HUES48 (cell line): ENCODE measurements at regions not wholly inside any gene's neighbourhood (a gene's known extent, or its start where the extent isn't known, plus 50 kb on each side); places are given as distances from the start of the nearest gene placed in this dataset.

Source experiments
- H3K27ac ChIP-seq: one replicate; pipeline ENCODE4 v1.7.0; 2013; ENCODE audit warnings: low read depth, low read length, inconsistent platforms
- H3K27me3 ChIP-seq: 2 replicates; pipeline ENCODE4 v1.6.1; 2013; ENCODE audit warnings: mild to moderate bottlenecking, low read length; ENCODE audit not compliant: control insufficient read depth, insufficient read depth
- H3K36me3 ChIP-seq: 2 replicates; pipeline ENCODE4 v1.6.1; 2013; ENCODE audit warnings: low read length; ENCODE audit not compliant: control insufficient read depth, insufficient read depth
- H3K4me1 ChIP-seq: 2 replicates; pipeline ENCODE4 v1.6.1; 2013; ENCODE audit warnings: mild to moderate bottlenecking, low read length; ENCODE audit not compliant: control insufficient read depth, insufficient read depth
- H3K4me3 ChIP-seq: 2 replicates; pipeline ENCODE4 v1.5.1; 2013; ENCODE audit warnings: mild to moderate bottlenecking, low read depth, low read length
- H3K9ac ChIP-seq: 2 replicates; pipeline ENCODE4 v1.6.1; 2013; ENCODE audit warnings: mild to moderate bottlenecking, low read depth, low read length, moderate library complexity
- H3K9me3 ChIP-seq: 2 replicates; pipeline ENCODE4 v1.6.1; 2013; ENCODE audit warnings: low read length; ENCODE audit not compliant: control insufficient read depth, insufficient read depth

- H3K27me3 ChIP-seq = no peaks in the 10 kb centered on the region
- H3K9ac ChIP-seq = no peak overlapping the region
- no peak overlapping the region for H3K27ac ChIP-seq
- no peaks in the 10 kb centered on the region for H3K9me3 ChIP-seq
- H3K4me3 ChIP-seq = no peak overlapping the region
- H3K36me3 ChIP-seq = no peaks in the 10 kb centered on the region
- H3K4me1 ChIP-seq = no peaks in the 10 kb centered on the region
These were observed 480.4 kb upstream of the TRIB2 start for GRCh38 chr2:12236136-12236844.

DNA sequence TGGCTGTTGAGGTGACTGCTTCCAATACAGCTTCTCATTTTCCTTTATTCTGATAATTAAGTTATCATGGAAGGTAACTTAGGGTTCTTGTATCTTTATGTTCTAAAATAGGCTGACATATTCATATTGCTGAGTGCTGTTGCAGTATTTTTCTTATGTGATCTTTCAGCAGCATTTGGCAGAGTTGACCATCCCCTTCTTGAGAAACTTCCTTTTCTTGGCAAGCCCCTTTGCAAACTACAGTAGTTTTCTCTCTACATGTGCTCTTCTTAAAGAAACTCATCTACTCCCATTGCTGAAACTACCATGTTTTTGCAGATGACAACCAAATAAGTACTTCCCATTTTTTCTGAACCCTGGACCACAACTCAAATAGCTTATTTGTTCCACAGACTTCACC lies 476.5 kb upstream of the TRIB2 start:
- Histone ChIP-seq H3K9ac (no peak overlapping the region), H3K27me3 (no peaks in the 10 kb centered on the region), H3K4me1 (no peaks in the 10 kb centered on the region), H3K27ac (no peak overlapping the region), H3K4me3 (no peak overlapping the region), H3K36me3 (no peaks in the 10 kb centered on the region), H3K9me3 (no peaks in the 10 kb centered on the region)

- H3K36me3 ChIP-seq = no peaks in the 10 kb centered on the region
- H3K4me3 ChIP-seq = no peak overlapping the region
- H3K4me1 ChIP-seq = no peaks in the 10 kb centered on the region
- H3K27ac ChIP-seq = no peak overlapping the region
- no peaks in the 10 kb centered on the region for H3K9me3 ChIP-seq
- H3K9ac ChIP-seq = no peak overlapping the region
- no peaks in the 10 kb centered on the region for H3K27me3 ChIP-seq
These were observed 473.4 kb upstream of the TRIB2 start for GRCh38 chr2:12243381-12243780.

DNA sequence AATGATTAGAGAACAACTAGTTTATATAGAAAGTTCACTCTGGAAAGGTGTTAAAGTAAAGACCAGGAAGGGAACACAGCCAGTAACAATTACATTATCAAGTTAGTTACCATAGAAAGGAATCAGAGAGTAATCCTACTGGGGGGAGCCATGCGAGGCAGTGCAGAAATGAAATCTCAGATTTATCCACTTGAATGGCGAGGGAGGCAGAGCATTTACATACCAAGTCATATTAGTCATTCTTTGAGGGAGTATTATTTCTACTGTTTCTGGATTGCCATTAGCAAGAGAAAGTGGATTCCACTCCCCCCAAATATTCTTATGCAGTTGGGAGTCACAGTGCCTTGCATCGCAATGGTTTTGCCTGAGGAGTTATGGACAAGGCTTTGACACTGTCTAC lies 472.7 kb upstream of the TRIB2 start:
- no peak overlapping the region for H3K9ac ChIP-seq
- no peaks in the 10 kb centered on the region for H3K9me3 ChIP-seq
- no peak overlapping the region for H3K27ac ChIP-seq
- H3K27me3 ChIP-seq = no peaks in the 10 kb centered on the region
- H3K36me3 ChIP-seq = no peaks in the 10 kb centered on the region
- H3K4me1 ChIP-seq = no peaks in the 10 kb centered on the region
- H3K4me3 ChIP-seq = no peak overlapping the region

GRCh38 chr2:12251121-12251520 lies 465.6 kb upstream of the TRIB2 start:
- no peaks in the 10 kb centered on the region for H3K27me3 ChIP-seq
- H3K9me3 ChIP-seq = no peaks in the 10 kb centered on the region
- no peaks in the 10 kb centered on the region for H3K36me3 ChIP-seq
- no peak overlapping the region for H3K4me3 ChIP-seq
- peaks cover 13% of the 10 kb centered on the region for H3K4me1 ChIP-seq
- H3K9ac ChIP-seq = no peak overlapping the region
- H3K27ac ChIP-seq = no peak overlapping the region

DNA sequence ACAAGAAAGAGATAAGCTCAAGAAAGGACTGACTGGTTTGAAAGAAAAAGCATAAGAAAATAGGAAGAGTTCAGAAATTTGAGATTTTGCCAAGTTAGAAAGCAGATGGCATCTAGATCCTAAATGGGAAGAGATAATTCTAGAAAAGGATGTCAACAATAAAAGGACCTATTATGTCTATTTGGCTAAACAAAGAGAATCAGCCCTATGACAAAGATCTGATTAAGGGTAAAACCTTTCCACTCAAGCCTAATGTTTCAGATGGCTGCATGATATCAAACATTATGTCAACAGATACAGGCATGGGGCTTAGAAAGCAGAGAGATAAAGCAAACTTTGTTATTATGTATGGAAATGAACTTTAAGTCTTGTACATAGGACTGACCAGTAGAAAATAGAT lies 465.0 kb upstream of the TRIB2 start:
- H3K9ac ChIP-seq = no peak overlapping the region
- no peak overlapping the region for H3K4me3 ChIP-seq
- peaks cover 16% of the 10 kb centered on the region for H3K4me1 ChIP-seq
- no peaks in the 10 kb centered on the region for H3K36me3 ChIP-seq
- H3K27ac ChIP-seq = no peak overlapping the region
- no peaks in the 10 kb centered on the region for H3K9me3 ChIP-seq
- H3K27me3 ChIP-seq = no peaks in the 10 kb centered on the region

GRCh38 chr2:12253167-12253778 lies 463.5 kb upstream of the TRIB2 start:
- no peak overlapping the region for H3K9ac ChIP-seq
- no peak overlapping the region for H3K4me3 ChIP-seq
- H3K27me3 ChIP-seq = no peaks in the 10 kb centered on the region
- no peaks in the 10 kb centered on the region for H3K36me3 ChIP-seq
- no peaks in the 10 kb centered on the region for H3K9me3 ChIP-seq
- H3K27ac ChIP-seq = no peak overlapping the region
- peaks cover 16% of the 10 kb centered on the region for H3K4me1 ChIP-seq

- H3K9me3 ChIP-seq = no peaks in the 10 kb centered on the region
- peaks cover 16% of the 10 kb centered on the region for H3K4me1 ChIP-seq
- H3K36me3 ChIP-seq = no peaks in the 10 kb centered on the region
- no peak overlapping the region for H3K9ac ChIP-seq
- no peak overlapping the region for H3K4me3 ChIP-seq
- H3K27me3 ChIP-seq = no peaks in the 10 kb centered on the region
- no peak overlapping the region for H3K27ac ChIP-seq
These were observed 462.4 kb upstream of the TRIB2 start for GRCh38 chr2:12254280-12254860.

- no peak overlapping the region for H3K9ac ChIP-seq
These were observed 460.5 kb upstream of the TRIB2 start for GRCh38 chr2:12256206-12256605.

DNA sequence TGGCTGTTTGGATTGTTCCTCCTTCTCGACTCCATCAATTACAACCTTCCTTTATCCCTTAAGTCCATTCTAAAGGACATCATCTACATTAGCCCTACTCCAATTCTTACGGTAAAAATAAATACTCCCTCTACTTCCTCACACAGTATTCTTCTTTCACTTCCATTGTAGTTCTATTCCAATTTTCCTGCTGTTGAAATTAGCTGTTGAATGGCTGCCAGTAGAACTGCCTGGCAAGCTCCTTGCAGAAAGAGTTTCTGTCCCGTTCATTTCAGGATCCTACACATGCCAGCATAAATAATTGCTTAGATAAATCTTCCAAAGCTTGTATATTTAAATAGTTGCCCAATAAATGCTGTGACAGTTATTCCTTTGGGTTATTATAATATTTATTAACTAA lies 459.3 kb upstream of the TRIB2 start:
- Histone ChIP-seq H3K4me1 (peaks cover 21% of the 10 kb centered on the region), H3K27me3 (no peaks in the 10 kb centered on the region), H3K9ac (no peak overlapping the region), H3K27ac (no peak overlapping the region), H3K36me3 (no peaks in the 10 kb centered on the region), H3K4me3 (no peak overlapping the region), H3K9me3 (no peaks in the 10 kb centered on the region)

More at GRCh38 chr2:12256206-12256605, 460.5 kb upstream of the TRIB2 start:
- Histone ChIP-seq H3K27ac (no peak overlapping the region), H3K36me3 (no peaks in the 10 kb centered on the region), H3K4me3 (no peak overlapping the region), H3K9me3 (no peaks in the 10 kb centered on the region), H3K4me1 (peaks cover 16% of the 10 kb centered on the region), H3K27me3 (no peaks in the 10 kb centered on the region)

- H3K27ac ChIP-seq = no peak overlapping the region
These were observed 457.2 kb upstream of the TRIB2 start for GRCh38 chr2:12259493-12259892.

More at GRCh38 chr2:12259493-12259892, 457.2 kb upstream of the TRIB2 start:
- no peaks in the 10 kb centered on the region for H3K9me3 ChIP-seq
- no peaks in the 10 kb centered on the region for H3K36me3 ChIP-seq
- H3K27me3 ChIP-seq = no peaks in the 10 kb centered on the region
- H3K9ac ChIP-seq = no peak overlapping the region
- H3K4me1 ChIP-seq = peaks cover 40% of the 10 kb centered on the region
- H3K4me3 ChIP-seq = no peak overlapping the region
